Mesenchymal stem cell (in vitro differentiated cells and primary cell): ENCODE measurements at regions not wholly inside any gene's neighbourhood (a gene's known extent, or its start where the extent isn't known, plus 50 kb on each side); places are given as distances from the start of the nearest gene placed in this dataset.

Experiments used
- DNase-seq: peaks from one replicate; pipeline ENCODE4 v3.0.0-alpha.2; 2013
- H2AFZ ChIP-seq: one replicate; pipeline ENCODE4 v1.6.1; 2013; ENCODE audit warnings: low read depth, mild to moderate bottlenecking, control low read depth, inconsistent platforms, low read length, moderate library complexity
- H2AK5ac ChIP-seq: 2 replicates; pipeline ENCODE4 v1.6.1; 2013; ENCODE audit warnings: low read length, moderate library complexity, mild to moderate bottlenecking, inconsistent platforms; ENCODE audit not compliant: severe bottlenecking
- H2BK120ac ChIP-seq: one replicate; pipeline ENCODE4 v1.6.1; 2013; ENCODE audit warnings: low read depth, mild to moderate bottlenecking, inconsistent platforms, low read length, moderate library complexity
- H2BK12ac ChIP-seq, 2 experiments: one replicate each; pipeline ENCODE4 v1.6.1; 2013; ENCODE audit warnings: inconsistent platforms in 2 of 2, low read length in 2 of 2, mild to moderate bottlenecking in 2 of 2, moderate library complexity in 2 of 2, control low read depth in 1 of 2
- H2BK15ac ChIP-seq: one replicate; pipeline ENCODE4 v1.6.1; 2013; ENCODE audit warnings: mild to moderate bottlenecking, low read depth, inconsistent platforms; ENCODE audit not compliant: poor library complexity, severe bottlenecking
- H2BK5ac ChIP-seq: 2 replicates; pipeline ENCODE4 v1.6.1; 2013; ENCODE audit warnings: low read depth, mild to moderate bottlenecking, low read length, control low read depth, inconsistent platforms; ENCODE audit not compliant: poor library complexity, severe bottlenecking
- H3K14ac ChIP-seq, 2 experiments: one replicate each; pipeline ENCODE4 v1.6.1; 2013; ENCODE audit warnings: inconsistent platforms in 2 of 2, low read length in 2 of 2, control low read depth in 1 of 2, mild to moderate bottlenecking in 1 of 2, moderate library complexity in 1 of 2
- H3K18ac ChIP-seq, 2 experiments: one replicate each; pipeline ENCODE4 v1.6.1; 2013; ENCODE audit warnings: inconsistent platforms in 2 of 2, low read length in 2 of 2, control low read depth in 1 of 2, low read depth in 1 of 2, mild to moderate bottlenecking in 1 of 2
- H3K23ac ChIP-seq, 2 experiments: one replicate each; pipeline ENCODE4 v1.6.1; 2013; ENCODE audit warnings: inconsistent platforms in 2 of 2, low read length in 2 of 2, mild to moderate bottlenecking in 2 of 2, moderate library complexity in 2 of 2, control low read depth in 1 of 2
- H3K27ac ChIP-seq: 2 replicates; pipeline ENCODE4 v1.5.1; 2013; ENCODE audit warnings: mild to moderate bottlenecking, moderate library complexity, low read length, control low read depth, inconsistent platforms; ENCODE audit not compliant: poor library complexity, severe bottlenecking
- H3K27me3 ChIP-seq, 2 experiments: 2 replicates each; pipeline versions ENCODE4 v1.6.1 to v1.7.0; 2013; ENCODE audit warnings: low read length in 2 of 2, mild to moderate bottlenecking in 2 of 2, moderate library complexity in 2 of 2, control low read depth in 1 of 2, inconsistent platforms in 1 of 2; ENCODE audit not compliant: control insufficient read depth in 1 of 2, insufficient read depth in 1 of 2
- H3K36me3 ChIP-seq, 2 experiments: 2 replicates each; pipeline versions ENCODE4 v1.6.1 to v1.7.0; 2013; ENCODE audit warnings: low read length in 2 of 2, control low read depth in 1 of 2, inconsistent platforms in 1 of 2, low read depth in 1 of 2, mild to moderate bottlenecking in 1 of 2; ENCODE audit not compliant: insufficient read depth in 2 of 2, control insufficient read depth in 1 of 2
- H3K4ac ChIP-seq, 2 experiments: one replicate each; pipeline ENCODE4 v1.6.1; 2013; ENCODE audit warnings: inconsistent platforms in 2 of 2, low read length in 2 of 2, mild to moderate bottlenecking in 2 of 2, moderate library complexity in 2 of 2, control low read depth in 1 of 2, low read depth in 1 of 2
- H3K4me1 ChIP-seq: 2 replicates; pipeline ENCODE4 v1.6.1; 2013; ENCODE audit warnings: low read depth, low read length, control low read depth; ENCODE audit not compliant: control insufficient read depth, insufficient read depth
- H3K4me2 ChIP-seq: 2 replicates; pipeline ENCODE4 v1.6.1; 2013; ENCODE audit warnings: low read length, mild to moderate bottlenecking, inconsistent platforms; ENCODE audit not compliant: poor library complexity, severe bottlenecking
- H3K4me3 ChIP-seq, 2 experiments: 2 replicates each; pipeline versions ENCODE4 v1.5.1 to v1.7.0; 2013; ENCODE audit warnings: low read length in 2 of 2, mild to moderate bottlenecking in 2 of 2, control low read depth in 1 of 2, low read depth in 1 of 2; ENCODE audit not compliant: insufficient read depth in 1 of 2
- H3K79me1 ChIP-seq: replicated peaks from 2 replicates; pipeline ENCODE4 v1.6.1; 2013; ENCODE audit warnings: mild to moderate bottlenecking, control low read depth, low read length, inconsistent platforms; ENCODE audit not compliant: poor library complexity, severe bottlenecking
- H3K9ac ChIP-seq: 2 replicates; pipeline ENCODE4 v1.7.0; 2013; ENCODE audit warnings: mild to moderate bottlenecking, low read length, moderate library complexity
- H3K9me3 ChIP-seq: 2 replicates; pipeline ENCODE4 v1.7.0; 2013; ENCODE audit warnings: mild to moderate bottlenecking, low read length; ENCODE audit not compliant: control insufficient read depth
- H4K8ac ChIP-seq: one replicate; pipeline ENCODE4 v1.6.1; 2013; ENCODE audit warnings: inconsistent platforms, mild to moderate bottlenecking, low read length, moderate library complexity
- H4K91ac ChIP-seq: one replicate; pipeline ENCODE4 v1.6.1; 2013; ENCODE audit warnings: mild to moderate bottlenecking, low read length, inconsistent platforms
- WGBS: methylation state at CpG from one replicate; pipeline ENCODE4 v1.1.7; 2013; ENCODE audit warnings: mixed read lengths; 5-methylcytosine and 5-hydroxymethylcytosine counted together

GRCh38 chr2:201966691-201967438 lies 66.8 kb upstream of the FZD7 start:
- DNase-seq, result no peak
- WGBS, result 77% methylated on average over 17 of the region's 18 CpGs

GRCh38 chr2:201968050-201968449 lies 65.6 kb upstream of the FZD7 start:
- Histone ChIP-seq H2AK5ac (no peak overlapping the region), H3K4me3 (no peak overlapping the region), H3K4me2 (no peak overlapping the region), H2BK5ac (no peak overlapping the region), H3K27me3 (peaks cover 0 to 63% of the 10 kb centered on the region in 2 experiments), H3K18ac (no peak overlapping the region), H2AFZ (no peak overlapping the region), H3K4ac (no peak overlapping the region), H3K9ac (no peak overlapping the region), H2BK120ac (no peak overlapping the region), H2BK12ac (no peak overlapping the region), H4K8ac (no peak overlapping the region), H3K27ac (no peak overlapping the region), H3K9me3 (no peaks in the 10 kb centered on the region), H2BK15ac (no peak overlapping the region), H4K91ac (no peak overlapping the region), H3K4me1 (peaks cover 12% of the 10 kb centered on the region), H3K79me1 (no peaks in the 10 kb centered on the region), H3K14ac (no peak overlapping the region), H3K23ac (no peak overlapping the region), H3K36me3 (no peaks in the 10 kb centered on the region)
- WGBS, result 96% methylated on average over 6 of the region's 6 CpGs
- DNase-seq, result no peak

More at GRCh38 chr2:201966691-201967438, 66.8 kb upstream of the FZD7 start:
- Histone ChIP-seq H3K14ac (no peak overlapping the region), H3K4me2 (peak overlapping the region; percentile 29), H2BK5ac (no peak overlapping the region), H2BK12ac (no peak overlapping the region), H3K9ac (no peak overlapping the region), H4K8ac (no peak overlapping the region), H3K4ac (no peak overlapping the region), H3K36me3 (no peaks in the 10 kb centered on the region), H2BK15ac (no peak overlapping the region), H3K9me3 (no peaks in the 10 kb centered on the region), H3K4me1 (peaks cover 12% of the 10 kb centered on the region), H3K4me3 (no peak overlapping the region), H3K79me1 (no peaks in the 10 kb centered on the region), H3K27me3 (peaks cover 0 to 65% of the 10 kb centered on the region in 2 experiments), H2BK120ac (no peak overlapping the region), H3K18ac (no peak overlapping the region), H3K23ac (no peak overlapping the region), H4K91ac (no peak overlapping the region), H2AK5ac (peak overlapping the region; percentile 13), H3K27ac (no peak overlapping the region), H2AFZ (peak overlapping the region; percentile 10)

- DNase-seq, result no peak
- H3K9ac ChIP-seq, result no peak overlapping the region
- H3K14ac ChIP-seq, result peak overlapping the region in 1 of 2 experiments; percentile 46
- H3K4me2 ChIP-seq, result no peak overlapping the region
- H2AK5ac ChIP-seq, result no peak overlapping the region
- H2BK12ac ChIP-seq, result no peak overlapping the region
- H3K18ac ChIP-seq, result no peak overlapping the region
- H3K27me3 ChIP-seq, result peaks cover 0 to 63% of the 10 kb centered on the region in 2 experiments
- no peak overlapping the region for H3K23ac ChIP-seq
- peaks cover 12% of the 10 kb centered on the region for H3K4me1 ChIP-seq
- no peak overlapping the region for H3K4me3 ChIP-seq
- no peaks in the 10 kb centered on the region for H3K36me3 ChIP-seq
- no peak overlapping the region for H3K27ac ChIP-seq
- no peak overlapping the region for H4K8ac ChIP-seq
- 91% methylated on average over 10 of the region's 10 CpGs for WGBS
- no peak overlapping the region for H2AFZ ChIP-seq
- no peak overlapping the region for H2BK15ac ChIP-seq
- H3K4ac ChIP-seq, result no peak overlapping the region
- H2BK120ac ChIP-seq, result no peak overlapping the region
- H3K79me1 ChIP-seq, result no peaks in the 10 kb centered on the region
- H3K9me3 ChIP-seq, result no peaks in the 10 kb centered on the region
- no peak overlapping the region for H2BK5ac ChIP-seq
- no peak overlapping the region for H4K91ac ChIP-seq
Measured at GRCh38 chr2:201968476-201968875, 65.2 kb upstream of the FZD7 start.

- Histone ChIP-seq H3K18ac (no peak overlapping the region), H2BK120ac (no peak overlapping the region), H3K23ac (no peak overlapping the region), H2AK5ac (no peak overlapping the region), H3K36me3 (no peaks in the 10 kb centered on the region), H3K9ac (no peak overlapping the region), H3K4ac (no peak overlapping the region), H3K27ac (no peak overlapping the region), H3K27me3 (peaks cover 0 to 57% of the 10 kb centered on the region in 2 experiments), H2AFZ (no peak overlapping the region), H3K4me3 (no peak overlapping the region), H3K4me2 (no peak overlapping the region), H3K4me1 (peaks cover 12% of the 10 kb centered on the region), H3K14ac (no peak overlapping the region), H2BK5ac (no peak overlapping the region), H3K9me3 (no peaks in the 10 kb centered on the region), H2BK15ac (no peak overlapping the region), H4K91ac (no peak overlapping the region), H2BK12ac (peak overlapping the region in 1 of 2 experiments; percentile 7), H3K79me1 (no peaks in the 10 kb centered on the region), H4K8ac (no peak overlapping the region)
- DNase-seq, result no peak
- 90% methylated on average over 14 of the region's 14 CpGs for WGBS
Measured at GRCh38 chr2:201969241-201969937, 64.3 kb upstream of the FZD7 start.
